ENCODE measurements at regions not wholly inside any gene's neighbourhood (a gene's known extent, or its start where the extent isn't known, plus 50 kb on each side); places are given as distances from the start of the nearest gene placed in this dataset.

- Histone ChIP-seq H3K4me2 (no peak overlapping the region), H4K20me1 (ENCODE audit: insufficient read depth) (no peaks in the 10 kb centered on the region), H3K4me1 (replicated peaks; ENCODE audit: insufficient read depth) (peaks cover 43% of the 10 kb centered on the region), H3K4me3 (no peak overlapping the region), H3K36me3 (ENCODE audit: low read depth) (no peaks in the 10 kb centered on the region), H3K9me2 (ENCODE audit: insufficient read depth) (no peaks in the 10 kb centered on the region), H3K27ac (no peak overlapping the region), H3K79me2 (ENCODE audit: low read depth) (no peaks in the 10 kb centered on the region), H3K27me3 (ENCODE audit: insufficient read depth, low read depth) (no peaks in the 10 kb centered on the region), H2AFZ (no peak overlapping the region), H3F3A (ENCODE audit: insufficient read depth, low read depth) (peaks cover 13% of the 10 kb centered on the region; the same call in 1 of the 2 replicates), H3K9me3 (ENCODE audit: insufficient read depth, low read depth) (no peaks in the 10 kb centered on the region)
- ChIA-PET CTCF (no interaction called here), POLR2A (ENCODE audit: unreplicated experiment) (no interaction called here)
- no peak for DNase-seq
- BruUV-seq (replicated peaks), result no TSS peak
- TF ChIP-seq EZH2 (IDR thresholded peaks at IDR 0.05; ENCODE audit: low read depth), result no peak
- no peak for TF ChIP-seq CTCF (conservative IDR thresholded peaks at IDR 0.05)
- intact Hi-C loops (cut with micrococcal nuclease; ENCODE audit: unreplicated experiment), result no loop called here
These were observed 120.5 kb upstream of the WNT4 start for GRCh38 chr1:22263359-22263758.

- Histone ChIP-seq H3K9me2 (ENCODE audit: insufficient read depth) (no peaks in the 10 kb centered on the region), H3K27me3 (ENCODE audit: insufficient read depth, low read depth) (no peaks in the 10 kb centered on the region), H3K4me1 (replicated peaks; ENCODE audit: insufficient read depth) (peaks cover 29% of the 10 kb centered on the region), H3K27ac (no peak overlapping the region), H2AFZ (no peak overlapping the region), H3K9me3 (ENCODE audit: insufficient read depth, low read depth) (no peaks in the 10 kb centered on the region), H3K4me3 (no peak overlapping the region), H3K4me2 (no peak overlapping the region), H3F3A (ENCODE audit: insufficient read depth, low read depth) (peaks cover 3% of the 10 kb centered on the region; the same call in 1 of the 2 replicates), H3K36me3 (ENCODE audit: low read depth) (no peaks in the 10 kb centered on the region), H4K20me1 (ENCODE audit: insufficient read depth) (no peaks in the 10 kb centered on the region), H3K79me2 (ENCODE audit: low read depth) (no peaks in the 10 kb centered on the region)
- ChIA-PET CTCF (no interaction called here), POLR2A (ENCODE audit: unreplicated experiment) (interaction anchor here (0.6 kb wide), 1 partner anchor 19 kb away, joined by 4 read pairs; no protein-coding TSS in a partner anchor)
- TF ChIP-seq EZH2 (IDR thresholded peaks at IDR 0.05; ENCODE audit: low read depth), result no peak
- no peak for TF ChIP-seq CTCF (conservative IDR thresholded peaks at IDR 0.05)
- BruUV-seq (replicated peaks), result no TSS peak
- no peak for DNase-seq
- intact Hi-C loops (cut with micrococcal nuclease; ENCODE audit: unreplicated experiment), result no loop called here
These were observed 121.8 kb upstream of the WNT4 start for GRCh38 chr1:22264464-22265341.

- H3F3A ChIP-seq (ENCODE audit: insufficient read depth, low read depth), result no peaks in the 10 kb centered on the region
- ChIA-PET CTCF (no interaction called here), POLR2A (ENCODE audit: unreplicated experiment) (no interaction called here)
- no peak for TF ChIP-seq EZH2 (IDR thresholded peaks at IDR 0.05; ENCODE audit: low read depth)
- no peak for TF ChIP-seq CTCF (conservative IDR thresholded peaks at IDR 0.05)
- H3K9me2 ChIP-seq (ENCODE audit: insufficient read depth), result no peaks in the 10 kb centered on the region
- no peaks in the 10 kb centered on the region for H3K79me2 ChIP-seq (ENCODE audit: low read depth)
- intact Hi-C loops (cut with micrococcal nuclease; ENCODE audit: unreplicated experiment), result no loop called here
- H3K27ac ChIP-seq, result no peak overlapping the region
- H3K36me3 ChIP-seq (ENCODE audit: low read depth), result no peaks in the 10 kb centered on the region
- no peaks in the 10 kb centered on the region for H3K27me3 ChIP-seq (ENCODE audit: insufficient read depth, low read depth)
- no peak overlapping the region for H3K4me2 ChIP-seq
- no peak overlapping the region for H3K4me3 ChIP-seq
- BruUV-seq (replicated peaks), result no TSS peak
- H4K20me1 ChIP-seq (ENCODE audit: insufficient read depth), result no peaks in the 10 kb centered on the region
- no peak overlapping the region for H2AFZ ChIP-seq
- no peak for DNase-seq
- peaks cover 16% of the 10 kb centered on the region for H3K4me1 ChIP-seq (replicated peaks; ENCODE audit: insufficient read depth)
- H3K9me3 ChIP-seq (ENCODE audit: insufficient read depth, low read depth), result no peaks in the 10 kb centered on the region
These were observed 123.2 kb upstream of the WNT4 start for GRCh38 chr1:22266141-22266540.

Measured in PC-9 (cell line).